GM23248 (cell line): ENCODE measurements at regions not wholly inside any gene's neighbourhood (a gene's known extent, or its start where the extent isn't known, plus 50 kb on each side); places are given as distances from the start of the nearest gene placed in this dataset.

ENCODE experiments used
- EZH2 ChIP-seq: fragments of 200-600 bp; sonication (generic); IDR thresholded peaks from 2 replicates; pipeline ENCODE4 v1.6.1; 2018; ENCODE audit warnings: antibody characterized with exemption, mild to moderate bottlenecking; ENCODE audit not compliant: insufficient read depth, poor library complexity, severe bottlenecking
- EZH2phosphoT487 ChIP-seq: fragments of 200-600 bp; sonication (generic); IDR thresholded peaks from 2 replicates; pipeline ENCODE4 v1.6.1; 2018; ENCODE audit warnings: antibody characterized with exemption, moderate library complexity, mild to moderate bottlenecking, low read depth; ENCODE audit not compliant: insufficient read depth

DNA sequence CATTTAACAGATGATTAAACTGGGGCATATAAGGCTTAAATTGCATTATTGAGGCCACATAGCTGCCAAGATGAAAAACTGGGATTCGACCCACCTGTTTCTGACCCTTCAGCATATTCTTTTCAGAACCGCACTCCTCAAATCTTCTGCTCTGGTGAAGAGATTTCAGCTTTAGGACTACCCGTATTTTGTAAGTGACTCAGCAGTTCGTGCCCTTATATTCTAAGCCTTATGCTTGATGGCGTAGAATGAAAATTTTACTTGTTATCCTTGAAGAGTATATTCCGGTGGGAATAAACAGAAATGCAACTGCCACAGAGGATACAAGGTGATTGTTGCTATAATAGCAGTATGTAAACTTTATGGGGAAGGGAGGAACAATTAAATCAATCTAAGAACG, 657.1 kb downstream of the DOK5 start:
- TF ChIP-seq EZH2 = no peak
- TF ChIP-seq EZH2phosphoT487 = no peak
